BLaER1 treated with 17β-estradiol and CSF1 and Interleukin-3, amounts not matched to agents 10 nM and 100 nM (cell line): ENCODE measurements at regions not wholly inside any gene's neighbourhood (a gene's known extent, or its start where the extent isn't known, plus 50 kb on each side); places are given as distances from the start of the nearest gene placed in this dataset.

Experiments
- H3K27ac ChIP-seq, 11 experiments: shearing (Covaris generic); formaldehyde crosslinking; 2 replicates each; pipeline ENCODE4 v1.8.1; 2022
- H3K27me3 ChIP-seq, 11 experiments: shearing (Covaris generic); formaldehyde crosslinking; 2 replicates each; pipeline ENCODE4 v1.8.1; 2022
- H3K36me3 ChIP-seq, 11 experiments: shearing (Covaris generic); formaldehyde crosslinking; 2 replicates each; pipeline ENCODE4 v1.8.1; 2022
- H3K4me1 ChIP-seq, 10 experiments: shearing (Covaris generic); formaldehyde crosslinking; 2 replicates each; pipeline ENCODE4 v1.8.1; 2022
- H3K4me2 ChIP-seq, 11 experiments: shearing (Covaris generic); formaldehyde crosslinking; 2 replicates each; pipeline ENCODE4 v1.8.1; 2022
- H3K4me3 ChIP-seq, 10 experiments: shearing (Covaris generic); formaldehyde crosslinking; 2 replicates each; pipeline ENCODE4 v1.8.1; 2022
- H3K9ac ChIP-seq, 11 experiments: shearing (Covaris generic); formaldehyde crosslinking; 2 replicates each; pipeline ENCODE4 v1.8.1; 2022
- H3K9me3 ChIP-seq, 11 experiments: shearing (Covaris generic); formaldehyde crosslinking; replicated peaks in 1 of 11; 2 replicates each; pipeline ENCODE4 v1.8.1; 2022
- H4K20me1 ChIP-seq, 11 experiments: shearing (Covaris generic); formaldehyde crosslinking; 2 replicates each; pipeline ENCODE4 v1.8.1; 2022
- Cebpa-rat ChIP-seq, 11 experiments: shearing (Covaris generic); IDR thresholded peaks; 2 replicates each; pipeline ENCODE4 v1.8.1; 2022

DNA sequence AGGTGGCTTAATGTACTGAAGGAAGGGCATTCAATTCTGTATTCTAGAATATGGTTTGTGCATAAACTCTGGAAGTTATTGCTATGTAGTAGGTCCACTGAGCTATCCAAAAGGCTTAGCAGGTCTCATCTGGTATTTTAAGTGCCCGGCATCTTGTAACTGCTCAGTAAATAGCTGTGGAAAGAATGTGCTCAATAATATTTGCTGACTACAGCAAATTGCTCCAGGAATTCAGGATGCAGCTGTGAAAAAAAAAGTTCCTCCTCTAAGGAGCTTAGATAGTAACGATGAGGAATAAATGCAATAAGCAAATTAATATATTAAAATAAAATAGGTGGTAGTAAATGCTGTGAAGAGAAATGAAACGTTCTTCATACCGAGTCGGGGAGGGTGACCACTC lies 857.1 kb downstream of the AACS start:
- Histone ChIP-seq H4K20me1 (no peaks in the 10 kb centered on the region), H3K4me2 (no peak overlapping the region), H3K4me3 (no peak overlapping the region), H3K9me3 (no peaks in the 10 kb centered on the region), H3K27ac (no peak overlapping the region), H3K36me3 (no peaks in the 10 kb centered on the region), H3K9ac (no peak overlapping the region), H3K4me1 (no peaks in the 10 kb centered on the region), H3K27me3 (no peaks in the 10 kb centered on the region)
- no peak for TF ChIP-seq Cebpa-rat (IDR thresholded peaks at IDR 0.05)

DNA sequence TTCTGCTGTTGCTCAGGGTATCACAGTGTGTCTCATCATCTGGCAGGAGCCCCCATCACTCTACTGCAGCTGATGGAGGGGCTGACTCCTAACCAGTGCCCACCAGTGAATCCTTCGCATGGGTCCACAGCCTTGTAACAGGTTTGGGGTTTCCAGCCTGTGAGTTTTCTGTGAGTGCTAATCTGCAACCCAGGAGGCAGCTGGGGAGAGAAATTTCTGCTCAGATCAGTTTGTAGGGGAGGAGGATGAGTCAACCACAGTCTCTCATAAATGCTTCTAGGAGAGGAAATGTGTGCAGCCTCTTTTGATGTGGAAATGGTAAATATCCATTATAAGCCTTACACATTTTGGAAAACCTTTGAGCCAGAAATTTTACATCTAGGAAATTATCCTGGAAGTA lies 871.3 kb downstream of the AACS start:
- no peak overlapping the region for H3K4me2 ChIP-seq
- no peak overlapping the region for H3K4me3 ChIP-seq
- no peak overlapping the region for H3K27ac ChIP-seq
- no peak overlapping the region for H3K9ac ChIP-seq
- peaks cover 0 to 12% (median 0%) of the 10 kb centered on the region in 11 experiments; a peak in 4 of 22 replicates for H3K9me3 ChIP-seq
- H3K4me1 ChIP-seq, result no peaks in the 10 kb centered on the region
- no peaks in the 10 kb centered on the region for H4K20me1 ChIP-seq
- no peak for TF ChIP-seq Cebpa-rat (IDR thresholded peaks at IDR 0.05)
- H3K27me3 ChIP-seq, result no peaks in the 10 kb centered on the region
- no peaks in the 10 kb centered on the region for H3K36me3 ChIP-seq

DNA sequence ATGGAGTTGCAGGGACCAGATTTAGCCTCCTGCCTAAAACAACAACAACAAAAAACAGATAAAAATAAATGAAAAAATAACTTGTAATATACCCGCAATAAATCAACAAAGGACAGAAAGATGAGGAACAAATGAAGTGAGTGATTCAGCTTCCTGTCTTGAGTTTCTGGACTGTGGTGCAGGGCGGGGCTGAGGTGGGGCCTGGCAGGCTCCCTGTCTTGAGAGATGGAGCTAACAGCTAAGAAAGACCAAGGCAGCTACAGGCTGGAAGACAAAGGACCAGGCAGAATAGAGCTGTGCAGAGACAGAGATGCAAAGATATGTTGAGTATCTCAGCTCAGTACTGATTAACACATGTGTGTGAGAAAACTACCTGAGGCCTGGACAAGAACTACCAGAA lies 879.2 kb downstream of the AACS start:
- H3K4me1 ChIP-seq, result peaks cover 0 to 10% (median 0%) of the 10 kb centered on the region in 10 experiments; a peak in 5 of 20 replicates
- H4K20me1 ChIP-seq, result no peaks in the 10 kb centered on the region
- H3K4me2 ChIP-seq, result peak overlapping the region in 4 of 11 experiments; percentile 16 to 47 (median 26); a peak in 4 of 22 replicates
- no peaks in the 10 kb centered on the region for H3K36me3 ChIP-seq
- TF ChIP-seq Cebpa-rat (IDR thresholded peaks at IDR 0.05), result no peak
- H3K4me3 ChIP-seq, result no peak overlapping the region
- no peaks in the 10 kb centered on the region for H3K27me3 ChIP-seq
- no peak overlapping the region for H3K27ac ChIP-seq
- H3K9me3 ChIP-seq, result no peaks in the 10 kb centered on the region
- no peak overlapping the region for H3K9ac ChIP-seq

DNA sequence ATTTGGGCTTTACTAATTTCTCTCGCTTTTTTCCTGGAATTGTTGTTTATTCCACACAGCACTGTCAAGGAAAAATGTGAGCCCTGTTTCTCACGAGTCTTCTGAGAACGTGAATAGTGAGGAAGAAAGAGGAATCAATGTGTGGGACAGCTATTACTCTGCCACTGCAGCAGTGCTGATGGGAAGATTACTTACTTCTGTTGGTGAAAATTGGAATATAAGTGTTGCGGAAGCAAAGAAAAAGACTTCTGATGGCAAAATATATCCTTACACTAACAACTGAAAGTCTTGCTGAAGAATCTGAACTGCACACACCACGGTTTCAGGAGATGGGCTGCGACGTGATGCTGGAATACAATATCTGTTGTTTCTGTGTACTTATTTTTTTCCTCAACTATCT lies 884.2 kb downstream of the AACS start:
- Histone ChIP-seq H3K4me1 (peaks cover 0 to 4% (median 0%) of the 10 kb centered on the region in 10 experiments; a peak in 5 of 20 replicates), H3K4me3 (no peak overlapping the region), H4K20me1 (no peaks in the 10 kb centered on the region), H3K4me2 (no peak overlapping the region), H3K9ac (no peak overlapping the region), H3K27me3 (no peaks in the 10 kb centered on the region), H3K36me3 (no peaks in the 10 kb centered on the region), H3K9me3 (no peaks in the 10 kb centered on the region), H3K27ac (no peak overlapping the region)
- no peak for TF ChIP-seq Cebpa-rat (IDR thresholded peaks at IDR 0.05)

DNA sequence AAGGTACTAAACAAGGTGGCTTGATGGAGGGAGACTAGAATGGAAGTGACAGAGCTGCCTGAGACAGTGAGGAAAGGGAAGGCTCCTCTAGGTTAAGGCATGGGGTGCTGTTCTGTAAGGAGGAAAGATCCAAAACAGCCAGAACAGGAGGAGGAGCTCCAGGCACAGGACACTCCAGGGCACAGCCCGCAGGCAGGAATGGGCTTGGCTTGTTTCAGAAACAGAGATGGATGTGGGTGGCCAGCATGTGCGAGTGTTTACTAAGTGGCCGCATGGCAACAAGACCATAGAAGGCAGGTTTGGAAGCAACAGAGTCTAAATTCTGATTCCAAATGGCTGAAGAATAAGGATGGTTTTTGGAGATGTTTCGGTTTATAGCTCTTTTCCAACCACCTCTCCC lies 889.1 kb downstream of the AACS start:
- H3K9ac ChIP-seq, result no peak overlapping the region
- no peak overlapping the region for H3K4me2 ChIP-seq
- H3K9me3 ChIP-seq, result peaks cover 0 to under 1% (median 0%) of the 10 kb centered on the region in 11 experiments; a peak in 1 of 22 replicates
- H3K27me3 ChIP-seq, result no peaks in the 10 kb centered on the region
- TF ChIP-seq Cebpa-rat (IDR thresholded peaks at IDR 0.05), result no peak
- H3K4me1 ChIP-seq, result no peaks in the 10 kb centered on the region
- H3K36me3 ChIP-seq, result no peaks in the 10 kb centered on the region
- no peaks in the 10 kb centered on the region for H4K20me1 ChIP-seq
- H3K4me3 ChIP-seq, result no peak overlapping the region
- no peak overlapping the region for H3K27ac ChIP-seq

DNA sequence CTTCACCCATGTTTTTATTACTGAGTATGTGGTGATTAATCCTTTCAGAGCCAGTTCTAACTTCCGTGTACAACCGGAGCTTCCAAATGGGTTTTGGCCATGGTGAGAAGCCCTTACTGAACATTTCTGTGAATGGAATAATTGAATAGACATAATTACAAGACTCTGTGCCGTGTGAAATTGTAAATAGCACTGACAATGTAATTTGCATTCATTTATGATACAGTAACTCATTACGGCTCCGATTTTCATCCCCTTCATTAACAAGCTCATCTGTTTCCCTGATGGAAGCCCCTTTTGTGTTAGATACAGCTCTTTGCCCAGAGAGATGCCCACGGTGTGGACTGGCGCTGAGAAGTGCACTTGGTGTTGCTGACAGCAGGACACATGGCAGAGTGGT lies 891.0 kb downstream of the AACS start:
- no peaks in the 10 kb centered on the region for H3K36me3 ChIP-seq
- no peaks in the 10 kb centered on the region for H3K27me3 ChIP-seq
- no peaks in the 10 kb centered on the region for H3K4me1 ChIP-seq
- H3K4me3 ChIP-seq, result no peak overlapping the region
- no peak overlapping the region for H3K27ac ChIP-seq
- H3K9me3 ChIP-seq, result peaks cover 7 to 18% (median 11%) of the 10 kb centered on the region in 11 experiments; a peak in 15 of 22 replicates
- no peak overlapping the region for H3K9ac ChIP-seq
- TF ChIP-seq Cebpa-rat (IDR thresholded peaks at IDR 0.05), result no peak
- H3K4me2 ChIP-seq, result no peak overlapping the region
- no peaks in the 10 kb centered on the region for H4K20me1 ChIP-seq

DNA sequence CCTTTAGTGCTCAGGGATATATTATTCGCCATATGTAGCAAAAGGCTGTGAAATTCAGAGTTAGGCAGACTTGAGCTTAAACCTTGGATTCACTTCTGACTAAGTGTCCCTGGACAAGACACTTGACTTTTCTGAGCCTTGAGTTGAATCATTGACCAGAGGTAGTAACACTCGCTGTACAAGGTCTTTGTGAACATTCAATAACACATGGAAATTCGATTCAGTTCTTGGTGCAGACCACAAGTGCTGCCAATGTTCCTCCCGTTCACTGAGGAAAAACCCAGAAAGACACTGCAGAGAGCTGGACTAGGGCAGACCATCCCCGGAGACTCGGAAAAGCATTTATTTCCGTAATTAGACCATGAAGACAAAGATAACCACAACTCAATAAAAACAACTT lies 901.4 kb downstream of the AACS start:
- Histone ChIP-seq H3K9me3 (peaks cover 0 to 9% (median 0%) of the 10 kb centered on the region in 11 experiments; a peak in 1 of 22 replicates), H4K20me1 (no peaks in the 10 kb centered on the region), H3K27ac (no peak overlapping the region), H3K36me3 (no peaks in the 10 kb centered on the region), H3K4me1 (no peaks in the 10 kb centered on the region), H3K9ac (no peak overlapping the region), H3K4me2 (no peak overlapping the region), H3K27me3 (no peaks in the 10 kb centered on the region), H3K4me3 (no peak overlapping the region)
- no peak for TF ChIP-seq Cebpa-rat (IDR thresholded peaks at IDR 0.05)

DNA sequence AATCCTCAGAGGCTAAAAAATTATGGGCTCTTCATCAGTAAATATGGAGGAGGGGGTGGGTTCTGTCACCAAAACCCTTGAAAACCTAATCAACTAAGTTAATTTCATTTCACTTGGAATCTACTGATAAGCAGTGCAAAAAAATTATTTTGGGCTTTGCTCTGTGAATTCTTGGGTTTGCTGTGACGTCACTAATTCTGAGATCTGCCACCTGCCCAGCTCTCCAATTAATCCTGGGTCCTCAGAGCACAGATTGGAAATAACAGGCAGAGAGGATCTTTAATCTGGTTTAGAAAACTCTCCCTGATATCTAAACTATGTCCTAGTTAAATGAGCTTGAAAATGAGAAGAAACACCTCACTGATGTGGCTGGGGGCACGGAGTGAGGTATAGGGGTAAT lies 903.2 kb downstream of the AACS start:
- H3K9me3 ChIP-seq, result peaks cover 0 to 11% (median 4%) of the 10 kb centered on the region in 11 experiments; a peak in 4 of 22 replicates
- no peak overlapping the region for H3K9ac ChIP-seq
- no peak overlapping the region for H3K27ac ChIP-seq
- H3K4me1 ChIP-seq, result no peaks in the 10 kb centered on the region
- no peak for TF ChIP-seq Cebpa-rat (IDR thresholded peaks at IDR 0.05)
- no peaks in the 10 kb centered on the region for H3K27me3 ChIP-seq
- H4K20me1 ChIP-seq, result no peaks in the 10 kb centered on the region
- no peaks in the 10 kb centered on the region for H3K36me3 ChIP-seq
- no peak overlapping the region for H3K4me3 ChIP-seq
- no peak overlapping the region for H3K4me2 ChIP-seq

DNA sequence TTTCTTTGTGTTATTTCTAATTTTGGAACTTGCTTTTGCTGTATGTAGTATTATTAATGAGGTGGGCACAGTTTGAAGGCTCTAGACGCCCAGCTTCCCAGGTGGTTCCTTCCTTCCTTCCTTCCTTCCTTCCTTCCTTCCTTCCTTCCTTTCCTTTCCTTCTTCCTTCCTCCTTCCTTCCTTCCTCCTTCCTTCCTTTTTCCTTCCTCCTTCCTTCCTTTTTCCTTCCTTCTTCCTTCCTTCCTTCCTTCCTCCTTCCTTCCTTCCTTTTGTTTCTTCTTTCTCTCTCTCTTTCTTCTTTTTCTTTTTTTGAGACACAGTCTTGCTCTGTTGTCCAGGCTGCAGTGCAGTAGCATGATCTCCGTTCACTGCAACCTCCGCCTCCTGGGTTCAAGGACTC lies 906.7 kb downstream of the AACS start:
- no peak overlapping the region for H3K4me3 ChIP-seq
- H3K4me2 ChIP-seq, result no peak overlapping the region
- H3K27ac ChIP-seq, result no peak overlapping the region
- no peak overlapping the region for H3K9ac ChIP-seq
- H4K20me1 ChIP-seq, result no peaks in the 10 kb centered on the region
- peaks cover 0 to 11% (median 4%) of the 10 kb centered on the region in 11 experiments; a peak in 4 of 22 replicates for H3K9me3 ChIP-seq
- H3K27me3 ChIP-seq, result no peaks in the 10 kb centered on the region
- TF ChIP-seq Cebpa-rat (IDR thresholded peaks at IDR 0.05), result no peak
- H3K4me1 ChIP-seq, result no peaks in the 10 kb centered on the region
- no peaks in the 10 kb centered on the region for H3K36me3 ChIP-seq

DNA sequence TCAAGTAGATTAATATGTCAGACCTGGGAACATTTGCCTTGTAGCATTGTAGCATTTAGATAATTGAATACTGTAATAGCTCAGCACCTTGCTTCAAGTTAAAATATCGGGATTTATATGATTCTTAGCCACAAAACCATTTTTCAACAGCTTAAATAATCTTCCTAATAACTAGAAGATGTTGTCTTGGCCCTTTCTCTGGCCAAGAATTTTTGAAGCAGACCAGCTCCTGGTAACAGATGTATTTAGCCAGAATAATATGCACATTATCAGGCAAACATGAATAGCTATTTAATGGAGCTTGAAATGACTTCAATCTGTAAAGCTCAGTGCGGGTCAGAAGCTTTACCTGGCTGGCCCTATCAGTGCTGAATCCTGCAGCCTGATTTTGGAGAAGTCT lies 913.1 kb downstream of the AACS start:
- no peak overlapping the region for H3K27ac ChIP-seq
- peaks cover 1 to 16% (median 7%) of the 10 kb centered on the region in 11 experiments; a peak in 16 of 22 replicates for H3K9me3 ChIP-seq
- H4K20me1 ChIP-seq, result no peaks in the 10 kb centered on the region
- H3K9ac ChIP-seq, result no peak overlapping the region
- no peak for TF ChIP-seq Cebpa-rat (IDR thresholded peaks at IDR 0.05)
- no peaks in the 10 kb centered on the region for H3K27me3 ChIP-seq
- no peak overlapping the region for H3K4me3 ChIP-seq
- no peak overlapping the region for H3K4me2 ChIP-seq
- no peaks in the 10 kb centered on the region for H3K36me3 ChIP-seq
- H3K4me1 ChIP-seq, result no peaks in the 10 kb centered on the region; a peak in 2 of 20 replicates
